CD4-positive, alpha-beta T cell treated with Interleukin-15 for 1 hour (primary cell): ENCODE measurements at regions not wholly inside any gene's neighbourhood (a gene's known extent, or its start where the extent isn't known, plus 50 kb on each side); places are given as distances from the start of the nearest gene placed in this dataset.
"Not testable (repeated sequence)": the region's sequence is repeated elsewhere in the genome, so short reads cannot be mapped to it uniquely, and the experiment has no call there.

Source experiments
- DNase-seq: peaks from one replicate; pipeline ENCODE4 v3.0.0-alpha.2; 2020

DNA sequence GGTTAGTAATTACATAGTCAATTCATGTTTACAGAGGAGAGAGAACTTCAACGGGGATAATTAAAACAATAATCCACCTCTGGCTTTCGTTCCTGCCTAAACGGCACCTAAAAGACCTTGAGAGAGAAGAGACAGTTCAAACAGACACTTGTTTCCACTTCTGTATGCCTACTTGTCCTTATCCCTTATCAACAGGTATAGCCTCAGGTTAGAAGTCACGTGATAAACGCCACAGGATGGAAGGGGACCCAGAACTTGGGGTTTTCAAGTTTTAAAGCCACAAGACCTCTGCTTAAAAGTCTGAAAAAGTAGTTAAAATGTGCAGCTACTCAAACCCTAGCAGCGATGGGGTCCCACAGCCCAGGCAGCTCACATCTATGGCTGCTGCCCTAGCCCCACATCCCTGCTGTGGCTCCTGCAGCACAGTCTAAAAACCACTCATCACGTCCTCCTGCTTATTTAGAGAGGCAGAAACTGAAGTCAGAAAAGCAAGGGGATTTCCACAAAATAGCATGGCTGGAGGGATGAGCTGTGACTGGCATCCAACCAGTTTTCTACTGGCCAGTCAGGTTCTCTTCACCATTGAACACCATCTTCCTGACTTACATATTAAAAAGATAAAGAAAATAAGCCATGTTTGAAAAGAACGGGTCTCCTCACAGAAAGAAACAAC is 51.2 kb upstream of the SEC16B start:
- no peak for DNase-seq

DNA sequence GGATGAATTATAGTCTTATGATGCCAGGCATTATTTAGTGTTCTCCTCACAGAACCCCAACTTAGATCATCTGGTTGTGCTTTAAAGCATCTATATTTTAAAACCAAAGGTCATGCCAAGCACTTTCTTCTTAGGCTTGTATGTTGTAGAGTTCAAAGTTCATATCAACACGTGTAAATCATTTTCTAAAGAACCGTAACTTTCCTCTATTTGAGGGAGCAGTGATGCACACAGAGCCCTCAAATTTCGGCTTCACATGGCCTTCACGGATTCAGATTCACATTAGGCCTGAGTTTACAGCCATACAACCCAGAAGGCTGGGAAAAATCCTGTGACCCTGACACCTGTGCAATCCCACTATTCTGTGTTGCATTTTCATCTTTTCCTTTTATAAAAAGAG is 52.1 kb upstream of the SEC16B start:
- DNase-seq: no peak

DNA sequence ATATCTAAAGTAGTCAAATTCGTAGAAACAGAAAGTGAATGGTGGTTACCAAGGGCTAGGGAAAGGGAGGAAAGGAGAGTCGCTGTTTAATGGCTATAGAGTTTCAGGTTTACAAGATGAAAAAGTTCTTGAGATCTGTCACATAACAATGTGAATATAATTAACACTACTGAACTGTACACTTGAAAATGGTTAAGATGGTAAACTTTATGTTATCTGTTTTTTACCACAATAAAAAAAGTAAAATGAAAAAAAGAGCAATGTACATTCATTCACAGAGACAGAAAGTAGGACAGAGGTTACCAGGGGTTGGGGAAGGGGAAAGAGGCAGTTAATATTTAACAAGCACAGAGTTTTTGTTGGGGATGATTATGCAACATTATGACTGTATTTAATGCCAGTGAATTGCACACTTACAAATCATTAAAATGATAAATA is 53.3 kb upstream of the SEC16B start:
- DNase-seq: no peak

DNA sequence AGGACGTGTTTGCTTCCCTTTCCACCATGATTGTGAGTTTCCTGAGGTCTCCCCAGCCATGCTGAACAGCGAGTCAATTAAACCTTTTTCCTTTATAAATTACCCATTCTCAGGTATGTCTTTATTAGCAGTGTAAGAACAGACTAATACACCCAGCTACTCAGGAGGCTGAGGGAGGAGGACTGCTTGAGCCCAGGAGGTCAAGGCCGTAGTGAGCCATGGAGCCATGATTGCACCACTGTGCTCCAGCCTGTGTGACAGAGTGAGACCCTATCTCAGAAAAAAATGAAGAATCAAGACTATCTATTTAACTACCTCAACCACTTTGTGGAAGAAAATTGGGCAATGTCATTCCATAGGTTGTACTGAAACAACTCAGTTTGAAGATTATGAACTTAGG is 54.6 kb upstream of the SEC16B start:
- DNase-seq: no peak

DNA sequence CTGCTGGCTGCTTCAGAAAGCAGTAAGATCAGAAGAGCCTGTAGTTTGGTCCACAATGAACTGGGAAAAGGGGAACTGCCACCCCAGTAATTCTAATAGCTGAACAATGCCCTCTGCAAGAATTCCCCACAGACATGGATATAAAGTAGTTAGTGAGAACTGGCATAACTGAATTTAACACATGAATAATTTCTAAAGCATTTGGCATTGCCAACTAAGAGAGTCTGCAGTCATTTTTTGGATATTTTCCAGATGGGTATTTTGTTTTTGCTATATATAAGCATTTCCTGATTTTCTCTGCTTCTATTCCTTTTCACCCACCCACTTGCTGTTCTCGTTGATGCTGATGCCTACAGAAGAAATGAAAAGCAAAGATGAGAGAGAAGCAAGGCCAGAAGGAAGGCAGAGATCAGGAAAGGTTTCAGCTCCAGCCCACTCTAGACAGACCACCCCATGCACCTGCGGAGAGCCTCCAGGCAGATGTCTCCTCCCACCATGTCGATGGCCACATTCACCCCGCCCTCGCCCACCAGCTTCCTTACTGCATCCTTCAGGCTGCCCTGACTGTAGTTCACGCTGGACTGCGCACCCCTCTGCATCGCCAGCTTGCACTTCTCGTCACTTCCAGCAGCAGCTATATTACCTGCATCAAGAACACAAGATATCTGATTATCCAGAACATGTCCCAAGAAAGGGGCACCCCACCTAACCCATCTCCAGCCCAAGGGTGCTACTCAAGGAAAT is 55.9 kb upstream of the SEC16B start:
- DNase-seq: no peak

DNA sequence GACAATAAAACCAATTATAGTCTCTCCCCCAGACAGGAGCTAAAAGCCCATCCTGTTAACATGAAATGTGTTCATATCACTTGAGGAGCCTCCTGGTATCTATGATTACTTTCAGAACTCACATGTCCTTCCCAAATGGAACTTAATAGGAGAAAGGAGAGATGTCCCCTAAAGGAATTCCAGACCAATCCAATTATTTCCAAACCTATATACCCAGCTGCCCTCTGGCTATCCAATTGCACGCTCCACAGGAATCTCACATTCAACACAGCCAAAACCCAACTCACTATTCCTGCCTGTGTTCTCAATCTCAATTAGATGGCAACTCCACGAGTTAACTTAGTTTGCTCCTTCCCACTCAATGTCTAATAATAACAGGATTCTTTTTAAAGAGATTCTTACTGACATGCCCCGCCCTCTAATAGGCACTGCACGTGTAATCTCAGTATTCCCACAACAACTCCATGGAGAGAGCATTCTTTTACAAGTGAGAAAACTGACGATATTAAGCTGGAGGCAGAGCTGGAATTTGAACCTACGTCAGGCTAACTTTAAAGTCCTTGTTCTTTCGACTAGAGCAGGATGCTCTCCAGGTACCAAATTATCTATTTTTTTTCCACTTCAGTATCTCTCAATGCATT is 59.1 kb upstream of the SEC16B start:
- DNase-seq: no peak

DNA sequence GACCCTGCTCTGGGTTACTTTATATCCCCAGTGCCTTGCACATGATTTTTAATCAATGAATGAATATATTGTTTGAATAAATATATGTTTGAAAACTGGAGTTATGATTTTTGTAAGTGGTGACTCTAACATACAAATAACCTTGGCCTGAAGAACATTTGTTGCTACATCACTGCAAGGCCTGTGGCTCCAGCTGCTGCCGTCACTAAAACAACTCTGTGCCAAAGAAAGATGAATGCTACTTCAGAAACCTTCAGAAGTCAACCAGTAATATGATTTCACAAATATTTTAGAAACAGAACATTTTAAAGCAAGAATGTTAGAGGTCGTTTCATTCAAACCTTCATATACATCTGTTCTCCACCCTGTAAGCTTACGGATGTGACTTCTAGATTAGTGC is 60.6 kb upstream of the SEC16B start:
- no peak for DNase-seq

DNA sequence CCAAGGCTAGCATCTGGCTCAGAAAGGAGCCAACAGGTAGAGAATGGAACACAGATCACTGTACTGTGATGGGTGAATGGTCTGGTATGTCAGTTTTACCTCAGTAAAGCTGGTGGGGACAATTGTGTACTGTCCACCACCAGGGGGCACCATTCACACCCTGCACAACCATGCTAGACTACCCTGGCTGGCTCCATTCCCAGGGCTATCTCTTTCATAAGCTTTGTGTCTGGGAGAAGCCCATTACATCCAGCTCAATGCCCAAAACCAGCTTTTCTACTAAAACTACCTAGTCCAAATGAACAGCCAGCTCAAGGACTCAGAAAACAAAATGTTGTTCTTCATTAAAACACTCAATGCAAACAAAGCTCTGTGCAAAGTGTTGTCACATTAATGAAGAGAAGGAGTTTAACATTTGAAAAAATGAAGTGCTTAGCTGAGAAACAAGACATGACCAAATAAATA is 62.0 kb upstream of the RASAL2 start:
- DNase-seq: peak; percentile 34

DNA sequence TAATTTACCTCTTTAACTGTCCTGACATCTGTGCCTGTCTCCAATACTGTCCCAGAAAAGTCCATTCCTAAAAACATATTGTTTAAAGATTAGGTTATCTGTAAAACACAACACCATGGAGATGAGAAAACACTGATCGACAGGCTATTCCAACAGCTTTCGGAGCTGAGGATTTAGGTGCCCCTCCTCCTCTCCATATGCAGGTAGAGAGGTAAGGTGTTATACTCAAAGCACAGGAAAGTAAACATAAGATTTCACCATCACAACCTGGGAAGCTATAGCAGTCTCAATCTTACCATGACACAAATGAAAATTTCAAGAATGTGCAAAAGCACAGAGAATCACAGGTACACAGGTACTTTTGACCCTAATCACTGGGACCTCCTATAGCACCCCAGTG is 60.9 kb upstream of the RASAL2 start:
- DNase-seq: no peak

DNA sequence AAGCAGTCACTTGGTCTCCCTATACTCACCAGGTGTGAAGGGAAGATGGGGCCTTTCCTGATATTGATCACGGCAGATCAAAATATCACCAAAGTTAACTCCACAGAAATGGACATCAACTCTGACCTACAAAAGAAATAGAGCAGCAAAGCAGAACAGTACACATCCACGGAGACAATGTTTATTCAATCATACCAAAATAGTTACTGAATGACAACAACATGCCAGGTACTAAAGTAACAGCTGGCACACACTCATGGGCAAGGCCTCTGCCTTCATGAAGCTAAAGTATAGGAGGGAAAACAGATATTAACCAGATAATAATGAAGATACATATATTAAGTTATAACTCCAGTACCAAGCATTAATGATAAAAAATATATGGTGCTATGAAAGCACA is 59.2 kb upstream of the RASAL2 start:
- DNase-seq: no peak

DNA sequence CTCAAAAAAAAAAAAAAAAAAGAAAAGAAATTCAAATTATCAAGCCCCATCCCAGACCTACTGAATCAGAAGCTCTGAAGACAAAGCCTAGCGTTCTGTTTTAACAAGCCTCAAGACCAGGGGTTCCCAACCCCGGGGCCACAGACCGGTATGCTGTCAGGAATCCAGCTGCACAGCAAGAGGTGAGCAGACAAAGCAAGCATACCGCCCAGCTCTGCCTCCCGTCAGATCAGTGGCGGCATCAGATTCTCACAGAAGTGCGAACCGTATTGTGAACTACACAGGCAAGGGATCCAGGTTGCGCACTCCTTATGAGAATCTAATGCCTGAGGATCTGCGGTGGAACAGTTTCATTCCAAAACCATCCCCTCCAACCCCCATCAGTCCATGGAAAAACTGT is 57.8 kb upstream of the RASAL2 start:
- DNase-seq: no peak

DNA sequence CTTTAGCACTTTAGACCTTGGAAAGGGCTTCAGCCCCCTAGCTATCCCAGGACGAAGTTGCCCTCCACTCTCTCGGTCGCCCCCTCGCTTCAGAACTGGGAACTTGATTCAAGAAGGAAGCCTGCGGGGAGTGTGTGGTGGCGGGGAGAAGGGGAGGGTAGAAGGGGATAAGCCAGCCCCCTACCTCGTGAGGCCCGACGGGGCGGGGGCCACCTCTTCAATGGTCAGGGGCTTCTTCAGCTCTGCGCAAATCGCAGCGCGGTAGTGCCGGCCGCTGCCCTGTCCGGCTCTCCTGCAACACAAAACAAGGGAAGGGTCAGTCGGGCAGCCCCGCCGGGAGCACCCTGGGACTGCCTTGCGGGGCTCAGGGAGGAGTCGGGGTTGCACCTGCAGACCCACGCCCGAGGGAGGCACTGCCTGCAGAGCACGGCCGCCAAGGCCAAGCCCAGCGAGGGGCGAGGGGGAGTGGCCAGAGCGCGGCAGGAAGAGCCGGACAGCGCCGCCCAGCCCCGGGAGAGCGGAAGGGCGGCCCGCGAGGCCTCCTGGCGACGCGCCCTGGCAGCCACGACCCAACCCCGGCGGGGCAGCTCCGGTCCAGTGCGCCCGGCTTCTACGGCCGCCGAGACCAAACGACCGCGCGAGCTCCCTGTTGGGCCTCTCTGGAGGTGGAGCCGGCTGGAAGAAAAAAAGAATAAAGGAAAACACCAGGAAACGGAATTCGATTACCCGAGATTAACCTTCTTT is 56.2 kb upstream of the RASAL2 start:
- peak; percentile 30 for DNase-seq

DNA sequence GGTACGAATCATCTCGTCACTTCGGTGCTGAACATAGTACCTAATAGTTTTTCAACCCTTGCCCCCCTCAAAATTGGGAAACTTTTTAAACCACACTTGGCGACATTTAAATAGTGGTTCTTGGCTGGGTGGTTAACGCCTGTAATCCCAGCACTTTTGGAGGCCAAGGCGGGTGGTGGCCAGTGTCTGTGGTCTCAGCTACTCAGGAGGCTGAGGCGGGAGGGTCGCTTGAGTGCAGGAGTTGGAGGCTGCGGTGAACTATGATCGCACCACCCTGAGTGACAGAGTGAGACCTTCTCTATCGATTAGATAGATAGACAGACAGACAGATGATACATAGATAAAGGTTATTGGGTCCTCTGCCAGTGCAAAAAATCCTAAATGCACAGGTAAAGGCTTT is 55.5 kb upstream of the RASAL2 start:
- DNase-seq: no peak

DNA sequence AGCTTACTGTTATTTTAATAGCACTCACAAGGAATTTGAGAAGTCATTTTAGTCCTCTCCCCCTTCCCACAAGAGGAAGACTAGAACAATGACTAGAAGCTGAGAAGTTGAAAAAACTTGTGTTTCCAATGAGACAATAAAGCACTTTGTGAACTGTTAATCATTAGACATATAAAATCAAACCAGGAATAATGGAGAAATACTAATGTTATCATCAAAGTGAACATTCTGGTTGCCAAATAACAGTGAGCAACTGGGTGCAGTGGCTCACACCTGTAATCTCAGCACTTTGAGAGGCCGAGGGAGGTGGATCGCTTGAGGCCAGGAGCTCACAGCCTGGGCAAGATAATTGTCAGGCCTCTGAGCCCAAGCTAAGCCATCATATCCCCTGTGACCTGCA is 54.0 kb upstream of the RASAL2 start:
- no peak for DNase-seq

DNA sequence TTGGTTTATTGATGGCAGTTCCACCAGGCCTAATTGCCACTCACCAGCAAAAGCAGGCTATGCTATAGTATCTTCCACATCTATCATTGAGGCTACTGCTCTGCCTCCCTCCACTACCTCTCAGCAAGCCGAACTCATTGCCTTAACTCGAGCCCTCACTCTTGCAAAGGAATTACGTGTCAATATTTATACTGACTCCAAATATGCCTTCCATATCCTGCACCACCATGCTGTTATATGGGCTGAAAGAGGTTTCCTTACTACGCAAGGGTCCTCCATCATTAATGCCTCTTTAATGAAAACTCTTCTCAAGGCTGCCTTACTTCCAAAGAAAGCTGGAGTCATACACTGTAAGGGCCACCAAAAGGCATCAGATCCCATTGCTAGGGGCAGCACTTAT is 50.0 kb upstream of the RASAL2 start:
- DNase-seq: not testable (repeated sequence)
